ENCODE measurements at regions not wholly inside any gene's neighbourhood (a gene's known extent, or its start where the extent isn't known, plus 50 kb on each side); places are given as distances from the start of the nearest gene placed in this dataset.
"Not testable (repeated sequence)": the region's sequence is repeated elsewhere in the genome, so short reads cannot be mapped to it uniquely, and the experiment has no call there.

DNA sequence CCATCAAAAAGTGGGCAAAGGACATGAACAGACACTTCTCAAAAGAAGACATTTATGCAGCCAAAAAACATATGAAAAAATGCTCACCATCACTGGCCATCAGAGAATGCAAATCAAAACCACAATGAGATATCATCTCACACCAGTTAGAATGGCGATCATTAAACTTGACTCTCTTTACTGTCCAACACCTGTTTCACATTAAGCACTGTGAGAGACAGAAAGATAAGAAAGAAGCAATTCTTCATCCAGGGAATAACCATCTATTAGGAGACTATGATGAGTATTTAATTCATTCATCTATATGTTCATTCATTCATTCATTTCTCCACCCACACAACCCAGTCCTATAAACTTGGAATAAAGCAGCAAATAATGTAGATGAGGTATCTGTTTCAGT, 334.3 kb downstream of the C12orf75 start:
- DNase-seq: not testable (repeated sequence)

DNA sequence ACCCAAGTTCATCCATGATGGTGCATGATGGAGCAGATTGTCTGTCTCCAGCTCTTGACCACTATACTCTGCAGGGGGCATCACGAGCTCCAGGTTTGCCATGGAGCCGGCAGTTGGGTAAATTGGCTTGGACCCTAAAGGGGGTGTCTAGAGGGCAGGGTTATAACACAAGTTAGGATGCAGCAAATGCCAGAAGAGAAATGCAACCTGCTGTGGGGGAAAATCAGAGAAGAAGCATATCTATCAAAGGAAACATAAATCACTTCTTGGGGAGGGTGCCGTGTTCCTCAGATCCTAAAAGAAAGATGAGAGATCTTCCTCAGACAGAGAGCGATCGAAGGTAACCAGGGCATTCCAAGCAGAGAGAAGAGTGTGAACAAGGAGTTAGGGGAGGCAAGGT, 334.9 kb downstream of the C12orf75 start:
- no peak for DNase-seq

DNA sequence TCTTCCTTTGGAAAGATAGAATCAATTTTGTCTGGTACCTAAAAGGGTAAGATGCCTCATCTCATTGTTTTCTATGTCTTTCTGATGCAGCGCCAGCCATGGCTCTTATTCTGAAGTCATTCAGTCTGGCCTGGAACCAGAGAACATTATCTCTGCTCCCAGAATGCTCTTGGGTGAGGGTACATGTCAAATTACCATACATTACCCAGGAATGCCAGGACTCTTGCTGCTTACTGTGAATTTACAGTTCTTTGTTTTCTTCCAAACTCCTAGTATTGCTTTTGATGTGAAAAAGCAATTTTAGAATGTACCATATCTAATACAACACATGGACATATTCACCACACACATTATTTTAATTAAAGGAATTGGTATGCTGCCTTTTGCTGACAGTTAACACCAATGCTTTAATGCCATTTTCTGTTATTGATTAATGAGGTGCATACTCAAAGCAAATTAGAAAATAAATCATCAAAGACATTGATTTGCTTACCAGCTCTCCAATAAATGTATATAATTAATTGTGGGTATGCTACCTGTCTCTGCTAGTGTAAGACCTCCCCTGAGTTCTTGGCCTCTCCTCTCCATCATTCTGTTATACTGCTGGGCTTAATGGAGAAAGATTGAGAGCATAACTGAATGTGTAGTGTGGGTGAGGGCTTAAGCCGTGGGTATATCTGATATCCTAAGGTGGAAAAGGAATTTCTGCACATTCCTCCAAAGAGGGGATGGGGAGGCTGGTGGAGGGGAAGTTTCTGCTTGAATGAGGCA, 337.7 kb downstream of the C12orf75 start:
- DNase-seq: no peak

DNA sequence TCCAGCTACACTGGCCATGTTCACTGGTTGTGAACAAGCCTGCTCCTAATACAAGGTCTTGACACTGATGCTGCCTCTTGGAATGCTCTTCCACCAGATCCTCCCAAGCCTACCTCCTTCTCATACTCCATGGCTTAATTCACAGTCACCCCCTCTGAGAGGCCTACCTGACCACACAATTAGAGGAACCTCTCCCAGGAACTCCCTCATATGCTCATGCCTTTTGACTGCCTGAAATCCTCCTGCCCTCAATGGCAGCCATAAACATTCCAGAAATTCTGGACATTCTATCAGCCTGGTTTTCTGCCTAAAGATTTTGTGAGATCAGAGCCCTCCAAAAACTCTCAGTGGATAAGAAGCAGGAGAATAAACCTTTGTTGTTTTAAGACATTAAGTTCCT, 340.2 kb downstream of the C12orf75 start:
- DNase-seq: no peak

DNA sequence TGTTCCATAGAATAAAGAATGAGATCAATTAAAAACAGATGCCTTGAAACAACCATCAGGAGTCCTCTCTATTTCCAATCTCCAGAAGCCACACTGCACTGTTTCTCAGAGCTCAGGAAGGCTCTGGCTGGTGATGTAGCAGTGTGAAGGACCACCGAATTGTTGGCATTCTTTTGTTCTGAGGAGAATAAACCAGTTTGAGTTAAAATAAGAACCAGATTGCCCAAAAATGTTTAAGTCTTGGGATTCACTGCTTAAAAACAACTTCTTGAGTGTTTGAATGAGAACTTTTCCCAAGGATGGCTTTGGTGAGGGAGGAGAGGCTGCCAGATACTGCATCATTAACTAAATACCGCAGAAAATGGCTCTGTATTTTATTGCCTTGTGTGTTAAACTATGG, 341.2 kb downstream of the C12orf75 start:
- no peak for DNase-seq

DNA sequence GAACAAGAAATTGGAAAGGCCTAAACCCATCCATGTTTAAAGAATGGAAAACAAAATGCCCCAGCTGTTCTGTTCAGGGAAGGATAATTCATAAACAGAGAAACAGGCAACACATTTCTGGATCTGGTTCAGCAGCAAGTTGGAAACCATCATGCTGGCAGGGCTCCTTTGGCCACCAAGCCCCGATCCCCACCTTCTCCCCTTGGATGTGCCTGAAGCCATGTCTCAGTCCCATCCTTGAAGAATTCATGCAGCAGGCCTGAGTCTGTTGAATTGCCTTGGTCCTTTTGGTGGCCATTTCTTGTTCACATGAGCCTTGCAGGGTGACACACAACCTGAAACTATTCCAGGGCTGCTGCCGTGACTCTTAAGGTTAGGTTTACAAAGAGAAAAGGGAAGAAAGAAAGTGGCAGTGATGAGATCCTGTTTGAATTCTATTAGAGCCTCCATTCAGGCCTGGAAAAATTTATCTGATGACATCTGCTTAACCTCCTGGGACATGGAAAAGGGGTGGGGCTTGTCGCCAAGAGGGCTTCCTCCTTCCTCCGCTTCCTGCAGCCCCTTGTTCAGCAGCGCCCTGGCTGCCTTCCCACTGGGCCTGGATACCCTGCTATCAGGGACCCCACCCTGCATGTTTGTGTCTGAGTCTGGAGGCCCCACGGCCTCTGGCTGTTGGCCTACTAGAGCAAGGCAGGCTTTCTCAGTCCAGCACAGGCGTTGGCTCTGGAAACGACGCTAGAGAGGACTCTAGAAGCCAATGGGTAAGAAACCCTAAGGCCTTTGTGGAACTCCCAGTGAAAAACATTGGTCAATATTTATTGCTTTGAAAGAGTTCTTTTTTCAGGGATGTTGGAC, 341.9 kb downstream of the C12orf75 start:
- DNase-seq: no peak

DNA sequence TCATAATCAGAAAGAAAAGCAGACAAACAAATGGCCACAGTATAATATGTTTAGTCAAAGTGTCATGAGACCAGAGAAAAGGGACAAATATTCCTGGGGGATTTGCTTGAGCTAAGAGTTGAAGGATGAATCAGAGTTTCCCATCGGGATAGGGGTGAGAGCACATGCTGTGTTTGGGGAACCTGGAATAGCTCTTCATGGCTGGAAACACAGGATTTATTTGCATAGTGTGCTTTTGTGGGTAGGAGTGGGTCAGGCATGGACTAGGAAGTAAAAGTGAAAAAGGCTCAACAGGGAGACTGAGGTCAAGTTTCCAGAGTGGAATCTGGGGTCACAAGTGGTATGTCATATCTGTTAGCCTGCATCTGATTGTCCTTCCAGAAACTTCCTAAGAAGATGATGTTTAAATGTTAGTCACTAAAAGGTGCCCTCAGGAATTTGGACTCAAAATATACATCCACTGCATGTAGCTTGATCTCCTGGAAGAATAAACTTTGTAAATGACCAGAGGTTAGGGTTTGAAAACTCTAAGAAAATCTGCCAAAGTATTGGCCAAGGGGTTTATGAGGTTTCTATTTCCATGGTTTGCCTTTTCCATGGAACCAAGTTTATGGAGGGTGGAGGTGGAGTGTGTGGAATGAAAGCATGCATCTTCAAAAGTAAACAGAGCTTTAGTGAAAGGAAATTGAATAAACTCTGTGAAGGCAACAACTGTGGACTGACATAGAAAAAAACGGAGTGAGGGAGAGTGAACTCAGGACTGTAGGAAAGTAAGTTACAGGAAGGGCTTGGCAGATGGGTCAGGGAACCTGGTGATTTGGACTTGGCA, 344.6 kb downstream of the C12orf75 start:
- no peak for DNase-seq

DNA sequence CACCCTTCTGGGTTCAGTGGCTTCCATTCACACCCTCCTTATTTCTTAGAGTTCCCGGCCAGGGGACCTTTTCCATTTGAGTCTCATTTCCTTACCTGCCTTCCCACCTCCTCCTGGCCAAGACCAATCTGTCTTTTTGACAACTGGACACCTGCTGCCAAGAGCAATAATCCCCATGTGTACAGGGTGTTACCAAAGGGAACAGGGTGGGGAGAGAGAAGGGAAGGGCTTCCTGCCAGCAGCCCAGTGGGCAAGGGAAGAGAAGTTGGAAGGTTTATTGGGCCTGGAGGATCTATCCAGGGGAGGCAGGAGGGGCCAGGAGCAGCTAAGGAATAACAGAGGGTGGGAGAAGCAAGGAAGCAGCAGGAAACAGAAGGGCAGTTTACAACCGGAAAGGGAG, 346.2 kb downstream of the C12orf75 start:
- no peak for DNase-seq

DNA sequence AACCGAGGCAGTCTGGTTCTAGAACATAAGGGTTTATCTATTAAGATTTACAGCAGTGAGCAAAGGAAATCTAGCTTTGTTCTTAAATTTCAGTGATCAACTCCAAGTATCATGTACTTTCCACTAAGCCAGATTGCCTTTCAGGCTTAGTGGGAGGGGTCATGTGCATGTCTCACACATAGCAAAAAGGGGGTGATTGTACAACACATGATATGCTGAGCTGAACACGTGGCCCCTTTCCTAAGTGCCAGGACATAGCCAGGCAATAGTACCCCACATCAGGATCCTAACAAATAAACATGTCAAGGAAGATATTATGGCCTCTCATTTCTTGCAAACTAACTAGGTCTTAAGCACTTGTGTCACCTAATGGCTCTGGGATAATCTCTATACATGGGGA, 347.2 kb downstream of the C12orf75 start:
- DNase-seq: no peak

DNA sequence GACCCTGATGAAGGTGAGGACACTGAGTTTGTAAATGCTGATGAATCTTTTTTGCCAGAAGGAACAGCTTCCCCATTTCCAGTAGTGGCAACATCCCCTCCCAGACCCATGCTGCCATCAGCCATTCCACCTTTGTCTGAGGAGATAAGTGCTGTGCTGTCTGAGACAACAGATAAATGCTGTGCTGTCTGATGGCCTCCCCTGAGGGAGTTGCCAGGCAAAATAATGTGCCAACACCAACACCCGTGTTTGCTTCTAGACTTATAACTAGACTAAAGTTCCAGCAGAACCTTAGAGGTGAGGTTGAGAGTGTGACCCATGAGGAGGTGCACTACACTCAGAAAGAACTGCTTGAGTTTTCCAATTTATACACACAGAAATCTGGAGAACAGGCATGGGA, 349.5 kb downstream of the C12orf75 start:
- no peak for DNase-seq

DNA sequence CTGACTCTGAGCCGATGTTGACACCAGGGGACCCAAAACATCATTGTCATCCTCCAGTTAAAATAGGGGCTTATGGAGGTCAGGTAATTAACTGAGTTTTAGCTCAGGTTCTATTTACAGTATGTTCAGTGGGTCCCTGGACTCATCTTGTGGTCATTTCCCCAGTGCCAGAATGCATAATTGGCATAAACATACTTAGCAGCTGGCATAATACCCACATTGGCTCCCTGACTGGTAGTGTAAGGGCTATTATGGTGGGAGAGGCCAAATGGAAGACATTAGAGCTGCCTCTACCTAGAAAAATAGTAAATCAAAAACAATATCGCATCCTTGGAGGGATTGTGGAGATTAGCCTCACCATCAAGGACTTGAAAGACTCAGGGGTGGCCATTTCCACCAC, 350.9 kb downstream of the C12orf75 start:
- DNase-seq: no peak

DNA sequence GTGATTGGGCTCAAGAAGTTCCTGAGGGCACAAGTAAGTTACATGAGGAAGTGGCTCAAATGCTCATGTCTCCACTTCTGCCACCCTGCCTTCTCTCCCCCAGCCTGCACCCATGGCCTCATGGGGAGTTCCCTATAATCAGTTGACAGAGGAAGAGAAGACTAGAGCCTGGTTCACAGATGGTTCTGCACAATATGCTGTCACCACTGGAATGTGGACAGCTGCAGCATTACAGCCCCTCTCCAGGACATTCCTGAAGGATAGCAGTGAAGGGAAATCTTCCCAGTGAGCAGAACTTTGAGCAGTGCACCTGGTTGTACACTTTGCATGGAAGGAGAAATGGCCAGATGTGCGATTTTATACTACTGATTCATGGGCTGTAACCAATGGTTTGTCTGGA, 352.3 kb downstream of the C12orf75 start:
- not testable (repeated sequence) for DNase-seq

DNA sequence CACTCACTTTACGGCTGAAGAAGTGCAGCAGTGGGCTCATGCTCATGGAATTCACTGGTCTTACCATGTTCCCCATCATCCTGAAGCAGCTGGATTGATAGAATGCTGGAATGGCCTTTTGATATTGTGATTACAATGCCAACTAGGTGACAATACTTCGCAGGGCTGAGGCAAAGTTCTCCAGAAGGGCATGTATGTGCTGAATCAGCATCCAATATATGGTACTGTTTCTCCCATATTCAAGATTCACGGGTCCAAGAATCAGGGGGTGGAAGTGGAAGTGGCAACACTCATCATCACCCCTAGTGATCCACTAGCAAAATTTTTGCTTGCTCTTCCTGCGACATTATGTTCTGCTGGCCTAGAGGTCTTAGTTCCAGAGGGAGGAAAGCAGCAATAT, 353.3 kb downstream of the C12orf75 start:
- not testable (repeated sequence) for DNase-seq

DNA sequence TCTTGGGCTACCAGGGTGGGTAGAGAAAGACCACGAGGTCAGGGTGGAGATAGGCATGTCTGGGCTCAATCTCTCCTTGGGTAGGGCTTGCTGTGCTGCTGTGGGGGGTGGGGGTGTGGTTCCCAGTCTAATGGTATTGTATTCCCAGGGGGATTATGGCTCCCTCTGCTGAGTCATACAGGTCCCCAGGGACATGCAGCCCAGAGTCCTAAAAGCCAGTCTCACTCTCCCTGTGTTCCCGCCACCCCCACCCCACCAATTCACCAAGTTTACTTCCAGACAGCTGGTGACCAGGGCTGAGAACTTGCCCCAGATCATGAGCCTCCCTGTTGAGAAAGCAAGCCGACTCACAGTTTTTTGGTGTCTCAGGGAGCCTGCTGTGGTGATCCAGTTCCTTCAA, 367.6 kb downstream of the C12orf75 start:
- no peak for DNase-seq

DNA sequence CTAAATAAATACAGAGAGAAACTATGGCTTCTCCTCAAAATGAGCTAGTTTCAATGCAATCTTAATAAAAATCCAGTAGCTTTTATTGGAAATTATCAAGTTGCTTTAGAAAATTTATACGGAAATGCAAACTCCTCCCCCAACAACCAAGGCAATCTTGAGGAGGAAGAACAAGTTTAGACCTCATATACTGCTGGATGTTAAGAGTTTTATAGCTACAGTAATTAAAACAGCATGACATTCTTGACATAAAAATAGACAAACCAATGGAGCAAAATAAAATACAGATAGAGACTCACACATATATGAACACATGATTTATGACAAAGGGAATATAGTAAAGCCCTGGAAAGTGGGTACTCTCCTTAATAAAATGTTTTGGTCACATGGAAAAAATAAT, 368.7 kb downstream of the C12orf75 start:
- no peak for DNase-seq

DNA sequence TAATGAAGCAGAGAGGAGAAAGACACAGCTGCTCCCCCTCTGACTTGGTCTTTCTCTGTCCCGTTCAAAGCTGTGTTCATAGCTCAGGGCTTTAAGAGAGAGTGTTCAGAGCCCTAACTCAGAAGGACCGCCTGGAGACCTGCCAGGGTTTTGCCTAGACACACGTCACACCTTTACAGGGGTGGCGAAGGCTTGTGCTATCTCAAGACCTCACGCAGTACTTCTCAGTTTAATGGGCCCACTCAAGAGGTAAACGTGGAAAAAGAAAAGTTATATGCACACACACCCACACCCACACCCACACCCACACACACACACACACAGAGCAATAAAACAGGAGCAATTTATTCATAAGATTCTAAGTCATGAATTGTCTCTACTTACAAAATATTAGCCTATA, 374.3 kb downstream of the C12orf75 start:
- no peak for DNase-seq

DNA sequence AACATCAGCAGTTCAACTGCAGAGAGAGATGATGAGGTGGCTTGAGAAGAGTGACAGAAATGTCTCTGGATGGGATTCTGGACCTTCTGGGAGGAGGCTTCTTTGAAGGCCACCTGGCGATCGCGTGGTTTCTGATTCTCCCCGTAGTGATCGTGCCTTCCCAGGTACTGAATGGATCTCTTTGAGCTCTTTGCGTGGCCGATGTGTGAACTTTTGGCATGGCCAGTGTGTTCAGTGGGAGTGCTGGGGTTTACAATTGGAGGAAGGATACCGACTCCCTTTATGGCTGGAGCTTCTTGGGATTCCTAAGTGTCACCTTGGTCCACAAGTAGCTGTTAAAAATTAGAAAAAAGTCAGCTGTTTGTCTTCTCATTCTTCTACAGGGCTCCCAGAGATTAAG, 374.7 kb downstream of the C12orf75 start:
- DNase-seq: no peak

DNA sequence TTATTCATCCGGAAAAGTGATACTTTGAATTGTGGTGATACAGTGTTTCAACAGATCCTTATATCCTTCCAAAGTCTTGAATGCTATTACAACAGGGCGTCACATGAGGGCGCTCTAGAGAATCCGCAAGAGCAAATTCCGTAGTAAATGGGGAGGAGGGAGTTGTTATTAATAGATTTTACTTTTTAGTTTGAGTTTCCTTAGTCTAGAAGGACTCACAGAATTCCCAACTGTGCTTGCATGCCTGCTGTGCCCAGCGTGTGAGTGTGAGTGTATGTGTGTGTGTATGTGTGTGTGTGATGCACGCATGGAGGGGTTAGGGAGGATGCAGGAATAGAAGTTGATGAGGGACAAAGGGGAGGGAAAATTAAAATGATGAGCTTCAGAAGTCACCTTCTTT, 375.3 kb downstream of the C12orf75 start:
- peak; percentile 33 for DNase-seq

DNA sequence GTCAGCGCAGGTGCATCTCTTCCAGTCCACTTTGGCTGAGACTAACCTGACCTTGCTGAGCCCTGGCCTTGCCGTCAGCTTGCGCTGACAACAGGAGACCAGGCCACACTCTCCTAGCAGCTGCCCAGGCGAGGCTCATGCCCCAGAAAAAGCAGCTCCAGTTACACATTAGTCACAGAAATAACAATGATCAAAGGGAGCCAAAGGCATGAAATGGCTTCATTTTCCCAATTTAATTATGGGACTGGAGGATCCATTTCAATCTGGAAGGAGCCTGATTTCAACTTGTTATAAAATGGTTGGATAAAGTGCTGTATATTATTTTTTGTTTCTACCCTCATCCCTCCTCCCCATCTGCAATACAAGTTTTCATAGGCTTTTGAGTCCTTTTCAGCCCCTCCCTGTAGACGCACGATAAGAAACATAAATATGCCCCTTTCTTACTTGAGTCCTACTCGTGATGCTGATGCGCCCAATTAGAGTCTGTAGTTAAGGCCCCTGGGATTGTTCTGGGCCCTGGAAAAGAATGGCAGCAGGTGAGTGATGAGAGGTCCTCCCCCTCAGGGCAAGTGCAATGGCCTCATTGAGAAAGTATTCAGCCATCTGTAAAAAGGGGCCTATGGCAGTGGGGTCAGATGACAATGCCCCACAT, 376.0 kb downstream of the C12orf75 start:
- peak; percentile 40 for DNase-seq

DNA sequence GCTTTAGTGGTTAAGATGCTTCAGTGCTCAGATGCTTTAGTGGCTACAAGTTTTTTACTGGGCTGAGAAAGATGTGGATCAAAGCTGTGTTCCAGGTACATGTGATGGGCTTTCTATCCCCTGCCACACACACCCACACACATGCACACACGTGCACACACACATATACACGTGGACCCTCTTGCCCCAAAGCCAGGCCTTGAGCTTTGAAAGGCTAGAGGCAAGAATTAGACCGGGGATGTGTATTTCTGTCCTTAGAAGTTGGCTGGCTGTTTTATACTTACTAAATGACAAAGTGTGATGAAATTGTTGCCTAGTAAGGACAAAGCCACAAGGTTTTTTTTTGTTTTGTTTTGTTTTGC, 376.5 kb downstream of the C12orf75 start:
- DNase-seq: no peak

DNA sequence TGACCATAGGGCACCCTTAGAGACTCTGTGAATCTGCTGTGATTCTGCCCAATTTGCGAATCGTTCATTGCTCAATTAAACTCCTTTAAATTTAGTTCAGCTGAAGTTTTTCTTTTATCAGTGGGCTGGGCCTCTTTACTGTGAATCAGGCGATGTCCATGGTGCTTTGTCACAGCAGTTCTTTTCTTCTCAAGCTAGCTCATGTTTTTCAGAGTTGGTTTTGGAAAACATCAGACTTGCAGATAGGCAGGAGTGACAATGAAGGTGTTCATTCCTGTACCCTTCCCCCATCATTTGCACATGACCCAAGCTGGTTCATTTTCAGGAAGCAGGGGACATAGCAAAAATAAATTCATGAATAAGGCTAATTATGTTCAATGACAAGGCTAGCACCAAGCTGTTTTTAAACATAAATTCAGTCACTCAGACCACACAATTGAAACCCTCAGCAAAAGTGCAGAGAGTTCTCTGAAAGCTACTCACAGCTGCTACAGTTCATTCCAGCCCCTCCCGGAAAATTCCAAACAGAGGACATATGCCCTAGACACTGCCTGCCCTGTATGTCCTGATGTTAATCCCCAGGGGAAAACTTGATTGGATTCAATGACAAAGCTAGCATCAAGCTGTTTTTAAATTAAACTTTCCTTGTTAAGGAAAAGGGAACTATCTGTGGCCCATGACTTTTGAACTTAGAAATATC, 383.3 kb downstream of the C12orf75 start:
- DNase-seq: no peak

DNA sequence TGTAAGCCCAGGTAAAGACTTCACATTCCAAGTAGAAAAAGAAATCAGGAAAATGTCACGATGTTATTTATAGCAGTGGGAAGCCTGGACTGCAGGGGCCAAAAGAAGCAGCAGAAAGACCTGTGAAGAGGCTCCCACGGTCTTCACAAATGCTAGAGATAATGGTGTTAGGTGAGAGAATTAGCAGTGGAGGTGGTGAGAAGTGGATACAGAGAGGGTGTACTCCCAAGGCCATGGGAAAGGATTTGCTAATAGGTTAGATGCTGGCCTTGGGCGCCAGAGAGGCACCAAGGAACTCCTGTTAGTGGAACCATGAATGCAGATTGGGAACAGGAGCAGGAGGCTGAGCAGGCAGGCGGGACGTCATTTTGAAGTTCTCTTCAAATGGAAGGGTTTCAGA, 386.1 kb downstream of the C12orf75 start:
- no peak for DNase-seq
